GM18498 (cell line): ENCODE measurements at regions not wholly inside any gene's neighbourhood (a gene's known extent, or its start where the extent isn't known, plus 50 kb on each side); places are given as distances from the start of the nearest gene placed in this dataset.

Source experiments
- ATAC-seq: cut with Tn5 transposase; IDR thresholded peaks from one replicate; pipeline ENCODE4 v1.9.1; 2021; ENCODE audit warnings: mild to moderate bottlenecking, moderate library complexity; ENCODE audit not compliant: unreplicated experiment

DNA sequence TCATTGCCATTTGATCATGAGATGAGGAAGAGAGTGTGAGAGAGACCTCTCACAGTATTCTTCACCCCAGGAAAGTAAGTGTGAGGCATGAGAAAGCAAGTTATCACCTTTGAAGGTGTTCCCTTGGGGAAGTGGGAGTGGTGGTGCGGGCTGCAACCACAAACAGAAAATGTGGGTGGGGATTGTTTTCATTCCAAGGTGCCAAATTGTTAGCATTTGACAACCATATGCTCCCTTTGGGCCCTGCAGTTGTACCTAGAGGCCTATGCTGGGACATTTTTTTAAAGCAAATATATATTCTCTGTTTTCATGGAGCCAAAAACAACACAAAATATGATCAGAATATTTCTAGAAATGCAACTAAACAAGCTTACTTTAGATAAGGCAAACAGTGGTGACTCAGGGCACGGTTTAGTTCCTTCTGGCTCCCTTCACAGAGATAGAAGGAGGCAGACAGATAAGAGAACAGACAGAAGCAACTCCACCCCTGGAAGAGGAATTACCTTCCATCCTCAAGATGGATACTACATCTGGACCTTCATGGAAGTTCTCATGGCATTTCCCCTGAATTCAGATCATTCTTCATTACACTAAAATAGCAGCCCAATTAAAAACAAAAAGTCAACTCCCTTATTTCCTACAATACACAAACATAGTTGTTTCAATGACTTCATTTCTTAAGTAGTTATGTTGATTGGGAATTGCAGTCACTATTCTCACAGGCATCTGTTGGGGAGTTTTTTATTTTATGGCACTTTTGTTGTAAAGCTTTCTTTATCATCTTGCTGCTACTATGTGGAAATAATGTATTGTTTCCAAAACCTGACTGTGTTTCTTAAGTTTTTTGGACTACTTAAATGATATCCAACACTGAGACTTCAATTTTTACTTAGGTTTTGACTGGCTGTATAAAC lies 416.6 kb downstream of the PLK2 start:
- ATAC-seq = no peak

DNA sequence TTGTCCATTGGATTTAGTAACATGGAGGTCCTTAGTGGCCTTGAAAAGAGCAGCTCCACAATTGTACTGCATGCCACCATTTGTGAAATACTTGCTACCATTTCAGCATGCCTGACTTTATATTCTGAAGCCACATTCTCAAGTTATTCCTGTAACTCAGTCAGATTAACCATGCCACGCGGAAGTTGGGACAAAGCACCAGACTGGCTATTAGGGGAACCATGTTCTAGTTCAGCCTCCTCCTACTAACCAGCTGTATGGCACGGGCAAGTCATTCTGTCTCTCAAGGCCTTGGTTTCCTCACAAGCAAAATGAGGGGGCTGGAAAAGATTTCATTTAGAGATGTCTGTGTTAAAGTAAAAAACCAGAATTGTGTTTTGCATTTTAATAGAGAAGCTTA lies 418.0 kb downstream of the PLK2 start:
- ATAC-seq = no peak

DNA sequence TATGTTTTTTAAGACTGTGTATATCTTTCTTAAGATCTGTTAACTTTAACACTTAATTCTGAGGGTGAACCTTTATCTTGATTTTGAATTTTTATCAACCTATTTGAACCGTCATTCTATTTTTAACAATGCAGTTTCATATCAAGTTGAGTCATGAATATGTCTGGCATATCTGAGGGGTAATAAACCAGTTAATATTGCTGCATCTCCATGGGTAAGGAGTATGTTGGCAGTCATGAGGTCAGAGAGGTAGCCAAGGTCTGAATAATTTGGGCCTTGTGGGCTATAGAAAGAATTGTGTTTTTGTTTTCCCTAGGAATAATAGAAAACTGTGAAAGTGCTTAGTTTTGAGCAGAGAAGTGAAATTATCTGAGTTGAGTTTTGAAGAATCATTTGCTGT lies 419.0 kb downstream of the PLK2 start:
- no peak for ATAC-seq

- ATAC-seq = no peak
Measured at GRCh38 chr5:58040044-58040443, 419.8 kb downstream of the PLK2 start.

GRCh38 chr5:58037899-58038298 lies 422.0 kb downstream of the PLK2 start:
- no peak for ATAC-seq

GRCh38 chr5:58025809-58026208 lies 434.1 kb downstream of the PLK2 start:
- no peak for ATAC-seq

DNA sequence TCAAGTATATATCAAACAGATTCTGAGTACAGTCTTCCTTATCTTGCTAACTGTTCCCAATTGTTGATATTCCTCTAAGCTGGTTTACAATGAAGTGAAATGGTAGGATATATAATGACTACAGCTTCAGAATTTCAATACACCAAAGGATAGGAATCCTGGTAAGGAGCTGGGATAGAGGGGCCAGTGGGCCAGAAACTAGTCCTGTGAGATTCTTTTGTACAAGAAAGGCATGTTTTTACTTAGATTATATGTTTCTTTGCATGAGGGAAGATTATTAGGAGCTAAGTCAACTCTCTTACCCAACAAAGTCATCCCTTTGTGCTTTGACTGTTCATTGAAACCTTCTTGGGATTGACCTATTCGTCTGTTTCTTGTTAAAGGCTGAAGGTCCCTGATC lies 435.7 kb downstream of the PLK2 start:
- no peak for ATAC-seq

DNA sequence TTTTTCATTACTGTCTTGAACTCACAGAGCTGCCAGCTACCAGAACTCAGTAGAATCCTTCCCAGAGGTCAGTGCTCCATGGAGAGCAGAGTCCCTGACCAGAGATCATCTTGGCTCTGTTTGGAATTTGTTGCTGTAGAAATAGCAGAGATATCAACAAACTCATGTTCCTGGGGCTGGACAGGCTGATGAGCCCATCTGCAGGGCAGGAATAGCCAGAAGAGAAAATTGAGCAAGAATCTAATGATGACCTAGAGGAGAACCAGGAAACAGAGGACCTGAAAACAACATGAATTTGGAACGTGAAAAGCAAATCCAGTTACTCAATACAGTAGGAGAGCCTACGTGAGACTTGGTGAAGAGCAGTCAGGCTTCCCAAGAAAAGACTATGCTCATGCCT lies 437.8 kb downstream of the PLK2 start:
- no peak for ATAC-seq

GRCh38 chr5:58021466-58021865 lies 438.4 kb downstream of the PLK2 start:
- no peak for ATAC-seq

- ATAC-seq = no peak
Measured at GRCh38 chr5:58019614-58020013, 440.3 kb downstream of the PLK2 start.

- ATAC-seq = no peak
Measured at GRCh38 chr5:58018016-58018415, 441.9 kb downstream of the PLK2 start.

DNA sequence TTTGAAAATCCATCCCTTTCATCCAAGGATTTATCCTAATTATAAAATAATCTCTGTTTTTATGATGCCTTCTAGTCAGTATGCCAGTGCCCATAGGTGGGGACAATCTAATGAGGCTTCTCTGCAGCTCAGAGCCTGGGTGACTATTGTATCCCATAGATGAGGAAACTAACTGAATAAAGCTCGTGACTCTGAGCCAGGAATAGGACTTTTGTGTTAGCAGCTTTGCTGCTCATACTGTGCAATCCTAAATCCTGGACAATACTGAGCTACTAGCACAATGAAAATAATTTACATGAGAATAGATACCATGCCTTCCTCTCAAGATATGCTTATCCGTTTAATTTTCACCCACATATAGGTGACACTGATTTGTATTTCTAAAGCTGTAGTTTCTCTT lies 443.0 kb downstream of the PLK2 start:
- no peak for ATAC-seq

DNA sequence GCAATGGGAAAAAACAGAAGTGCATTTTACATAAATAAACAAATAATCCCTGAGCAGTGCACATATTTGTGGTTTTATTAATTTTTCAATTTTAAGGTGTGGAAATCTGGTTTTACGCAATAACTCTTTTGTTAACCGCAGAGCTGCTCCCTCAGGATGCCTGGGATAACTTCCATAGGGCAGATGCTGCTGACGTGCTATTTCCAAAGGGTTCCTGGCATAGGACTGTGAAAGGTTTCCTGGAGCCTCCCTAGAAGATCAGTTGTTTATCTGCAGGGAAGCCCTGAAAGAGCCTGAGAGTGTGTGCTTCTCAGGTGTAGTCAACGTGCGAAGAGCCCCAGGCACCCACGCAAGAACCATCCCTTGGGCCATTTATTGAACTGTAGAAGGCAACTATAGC lies 443.5 kb downstream of the PLK2 start:
- no peak for ATAC-seq

DNA sequence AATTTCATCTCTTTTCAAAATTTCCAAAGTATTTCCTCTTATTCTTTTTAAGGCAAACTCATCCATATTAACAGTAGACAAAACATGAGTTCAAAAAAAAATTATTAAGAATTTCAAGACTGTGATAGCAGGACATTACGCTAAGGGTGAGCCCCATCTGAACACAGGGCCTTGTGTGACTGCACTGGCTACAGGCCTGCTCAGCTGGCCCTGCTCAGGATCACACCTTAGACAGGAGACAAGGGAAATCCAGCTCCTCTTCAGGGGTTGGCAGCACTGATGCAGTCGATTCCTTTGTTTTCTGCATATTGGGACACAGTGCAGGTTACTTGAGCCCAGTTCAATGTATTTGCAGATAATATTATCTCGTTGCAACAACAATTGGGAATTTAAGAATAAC lies 444.7 kb downstream of the PLK2 start:
- no peak for ATAC-seq

GRCh38 chr5:58013542-58014258 lies 446.2 kb downstream of the PLK2 start:
- no peak for ATAC-seq

DNA sequence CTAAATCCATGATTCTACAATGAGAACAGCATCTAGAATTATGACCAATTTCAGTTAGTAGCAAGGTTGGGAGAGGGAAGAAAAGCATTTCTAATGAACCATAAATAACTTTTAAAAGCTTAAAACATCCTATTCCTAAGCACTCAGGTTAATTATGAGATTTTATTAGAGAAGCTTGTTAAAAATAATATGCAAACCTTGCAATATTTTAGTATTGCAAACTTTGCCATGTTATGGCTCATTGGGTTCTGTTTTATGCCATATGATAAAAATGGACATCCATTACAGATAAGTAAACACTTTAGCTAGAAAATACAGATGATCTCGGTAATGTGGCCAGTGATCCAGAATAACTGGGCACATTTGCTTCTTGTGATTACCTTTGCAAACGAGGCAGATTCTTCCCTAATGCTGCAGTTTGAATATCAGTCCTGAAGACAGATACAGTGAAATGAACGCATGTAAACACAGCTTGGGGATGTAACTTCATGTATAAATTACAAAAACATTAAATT lies 447.0 kb downstream of the PLK2 start:
- no peak for ATAC-seq

DNA sequence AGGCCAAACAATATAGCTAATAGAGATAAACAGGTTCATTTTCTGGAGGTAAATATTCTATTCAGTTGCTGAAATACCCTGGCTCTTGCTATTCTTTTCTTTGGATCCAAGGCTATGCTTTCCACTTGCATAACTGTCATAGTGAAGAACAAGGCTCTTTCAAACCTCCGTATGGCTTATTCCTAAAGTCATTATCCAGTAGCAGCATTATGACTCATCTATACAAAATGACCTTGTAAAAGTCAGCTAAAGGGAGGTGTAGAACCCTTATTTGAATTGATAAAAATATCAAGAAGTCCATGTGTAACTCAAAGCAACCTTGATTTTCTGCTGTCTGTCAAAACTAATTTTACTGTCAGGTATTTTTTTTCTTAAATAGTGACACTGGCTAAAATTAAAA lies 447.8 kb downstream of the PLK2 start:
- no peak for ATAC-seq

DNA sequence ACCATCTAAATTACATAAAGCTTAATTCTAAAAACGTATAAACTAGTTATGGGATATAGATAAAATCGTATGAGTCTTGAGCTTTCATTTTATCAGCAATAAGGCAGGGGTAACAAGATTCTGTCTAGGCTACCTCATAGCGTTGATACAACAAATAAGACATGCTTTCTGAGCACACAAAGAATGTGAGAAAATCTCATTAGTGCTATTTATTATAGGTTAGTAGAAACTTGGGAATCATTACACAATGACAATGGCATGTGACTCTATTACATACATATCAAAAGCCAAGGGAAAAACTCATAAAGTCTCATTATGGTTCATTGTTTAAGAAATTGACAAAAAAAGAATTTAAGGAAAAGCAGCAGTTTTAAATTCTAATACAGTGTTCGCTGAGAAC lies 448.6 kb downstream of the PLK2 start:
- ATAC-seq = no peak

DNA sequence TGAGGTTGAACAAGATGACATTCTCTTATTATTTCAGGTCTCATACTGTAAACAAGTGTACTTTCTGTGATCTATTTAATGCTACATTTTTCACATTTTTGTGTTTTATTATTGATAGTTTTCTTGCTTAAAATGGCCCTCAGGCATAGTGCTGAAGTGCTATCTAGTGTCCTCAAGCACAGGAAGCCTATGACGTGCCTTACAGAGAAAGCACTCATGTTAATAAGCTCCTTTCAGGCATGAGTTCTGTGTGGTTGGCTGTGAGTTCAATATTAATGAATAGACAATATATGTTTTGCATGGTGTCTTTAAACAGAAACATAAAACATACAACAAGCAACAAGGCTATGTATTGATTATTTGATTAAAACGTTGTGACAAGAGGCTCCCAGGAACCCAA lies 450.1 kb downstream of the PLK2 start:
- no peak for ATAC-seq

- no peak for ATAC-seq
Measured at GRCh38 chr5:58002323-58002722, 457.6 kb downstream of the PLK2 start.

DNA sequence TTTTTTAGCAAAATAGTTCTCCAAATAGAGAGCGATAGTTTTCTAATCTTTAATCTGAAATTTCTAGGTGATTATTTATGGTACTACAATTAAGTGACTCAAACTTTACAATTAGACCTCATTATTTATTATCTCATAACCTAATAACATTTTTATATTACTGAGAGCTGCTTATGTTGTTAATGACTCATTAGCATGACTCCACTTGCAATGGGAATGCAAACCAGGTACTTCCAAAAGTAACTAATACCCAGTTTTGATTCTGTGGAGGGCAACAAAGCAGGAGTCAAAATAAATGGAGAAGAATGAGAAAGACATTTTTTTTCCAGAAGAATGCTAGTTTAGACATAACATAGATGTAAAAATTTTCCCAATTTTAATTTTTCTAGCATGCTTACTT lies 466.0 kb downstream of the PLK2 start:
- no peak for ATAC-seq

GRCh38 chr5:57989378-57989777 lies 470.5 kb downstream of the PLK2 start:
- no peak for ATAC-seq
